Breast epithelium (tissue), 3 donors: ENCODE measurements at regions not wholly inside any gene's neighbourhood (a gene's known extent, or its start where the extent isn't known, plus 50 kb on each side); places are given as distances from the start of the nearest gene placed in this dataset.

ENCODE experiments used
- CTCF ChIP-seq, 3 donors: fragments of 450-650 bp; IDR thresholded peaks; one replicate each; pipeline ENCODE4 v1.5.1; 2016 to 2017; ENCODE audit warnings: antibody characterized with exemption in 3 of 3, mild to moderate bottlenecking in 3 of 3, moderate library complexity in 3 of 3
- POLR2A ChIP-seq: fragments of 450-650 bp; IDR thresholded peaks from one replicate; pipeline ENCODE4 v1.6.1; 2016; ENCODE audit warnings: antibody characterized with exemption, mild to moderate bottlenecking, moderate library complexity
- POLR2AphosphoS5 ChIP-seq, 3 donors: sonication (generic); formaldehyde crosslinking; IDR thresholded peaks; one replicate each; pipeline ENCODE4 v1.6.1; 2017; ENCODE audit warnings: antibody characterized with exemption in 3 of 3

- TF ChIP-seq CTCF (IDR thresholded peaks at IDR 0.05) (no peak), POLR2A (no peak), POLR2AphosphoS5 (IDR thresholded peaks at IDR 0.05) (no peak)
Observed at GRCh38 chr9:28970241-28970654, 1397.0 kb upstream of the C9orf72 start.
